Sigmoid colon (tissue), 6 donors: ENCODE measurements at regions not wholly inside any gene's neighbourhood (a gene's known extent, or its start where the extent isn't known, plus 50 kb on each side); places are given as distances from the start of the nearest gene placed in this dataset.

Source experiments
- DNase-seq: peaks from one replicate; pipeline ENCODE4 v3.0.0-alpha.2; 2019
- H3K27ac ChIP-seq, 4 donors: fragments of 200-600 bp; sonication (generic); one replicate each; pipeline ENCODE4 v1.5.1; 2016 to 2019; ENCODE audit warnings: mild to moderate bottlenecking in 1 of 4
- H3K27me3 ChIP-seq, 3 donors: fragments of 200-600 bp; sonication (generic); one replicate each; pipeline ENCODE4 v1.5.1; 2019; ENCODE audit warnings: mild to moderate bottlenecking in 1 of 3
- H3K36me3 ChIP-seq, 4 donors: fragments of 200-600 bp; sonication (generic); one replicate each; pipeline ENCODE4 v1.5.1; 2016 to 2019
- H3K4me1 ChIP-seq, 4 donors: fragments of 200-600 bp; sonication (generic); one replicate each; pipeline ENCODE4 v1.5.1; 2017 to 2019
- H3K4me3 ChIP-seq, 4 donors: fragments of 200-600 bp; sonication (generic); one replicate each; pipeline ENCODE4 v1.5.1; 2017 to 2019; ENCODE audit warnings: mild to moderate bottlenecking in 2 of 4, moderate library complexity in 1 of 4
- H3K9me3 ChIP-seq, 4 donors: fragments of 200-600 bp in 3 of 4; sonication (generic) in 3 of 4; one replicate each; pipeline versions ENCODE4 v1.5.1 to v1.6.1; 2013 to 2019
- EP300 ChIP-seq, 4 donors: sonication (generic); formaldehyde crosslinking; IDR thresholded peaks; one replicate each; pipeline ENCODE4 v1.6.1; 2017; ENCODE audit warnings: antibody characterized with exemption in 4 of 4
- POLR2A ChIP-seq, 2 donors: fragments of 450-650 bp; IDR thresholded peaks; one replicate each; pipeline ENCODE4 v1.6.1; 2016; ENCODE audit warnings: antibody characterized with exemption in 2 of 2, mild to moderate bottlenecking in 2 of 2, moderate library complexity in 2 of 2
- POLR2AphosphoS5 ChIP-seq, 4 donors: sonication (generic); formaldehyde crosslinking; IDR thresholded peaks; one replicate each; pipeline ENCODE4 v1.6.1; 2017; ENCODE audit warnings: antibody characterized with exemption in 4 of 4
- WGBS, 2 donors: extraction: QIAGEN DNeasy Blood & Tissue Kit; methylation state at CpG; one replicate each; pipeline ENCODE4 v1.1.7; 2013; 5-methylcytosine and 5-hydroxymethylcytosine counted together
- intact Hi-C: fragments of 100-400 bp; cut with DNase I; formaldehyde crosslinking; loops from one replicate; pipeline ENCODE4 v1.15.1; 2023
- TF ChIP-seq, protein P1 (sequence below), 4 experiments: fragments of 450-650 bp in 3 of 4; fragments of 200-600 bp in 1 of 4; IDR thresholded peaks; one replicate each; pipeline ENCODE4 v1.5.1; 2016 to 2019; ENCODE audit warnings: antibody characterized with exemption in 4 of 4, mild to moderate bottlenecking in 3 of 4, moderate library complexity in 2 of 4
- donor health status: healthy with polysubstance abuse.
- donor health status: healthy.

DNA sequence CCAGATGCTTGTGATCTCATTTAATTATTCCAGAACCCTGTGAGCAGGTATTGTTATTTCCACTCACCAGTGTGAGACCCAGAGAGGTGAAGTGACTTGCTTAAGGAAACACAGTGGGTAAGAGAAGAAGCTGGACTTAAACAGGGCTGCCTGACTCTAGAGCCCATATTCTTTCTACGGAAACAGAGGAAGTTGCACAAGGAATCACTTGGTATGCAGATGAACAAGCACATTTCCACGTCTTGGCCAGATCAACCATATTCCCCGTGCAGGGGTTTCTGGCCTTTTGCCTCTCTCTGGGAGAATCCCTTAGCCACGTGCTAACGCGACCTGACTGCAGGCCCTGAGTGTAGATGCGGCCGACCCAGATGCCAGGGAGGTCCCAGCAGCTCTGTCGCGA lies 195.5 kb upstream of the ATP6AP2 start:
- Histone ChIP-seq H3K27ac (no peak overlapping the region), H3K36me3 (no peaks in the 10 kb centered on the region), H3K4me1 (no peaks in the 10 kb centered on the region), H3K9me3 (no peaks in the 10 kb centered on the region), H3K27me3 (no peaks in the 10 kb centered on the region), H3K4me3 (no peak overlapping the region)
- TF ChIP-seq POLR2A (IDR thresholded peaks at IDR 0.05) (no peak), POLR2AphosphoS5 (IDR thresholded peaks at IDR 0.05) (no peak), EP300 (IDR thresholded peaks at IDR 0.05) (no peak)
- TF ChIP-seq, protein P1, sequence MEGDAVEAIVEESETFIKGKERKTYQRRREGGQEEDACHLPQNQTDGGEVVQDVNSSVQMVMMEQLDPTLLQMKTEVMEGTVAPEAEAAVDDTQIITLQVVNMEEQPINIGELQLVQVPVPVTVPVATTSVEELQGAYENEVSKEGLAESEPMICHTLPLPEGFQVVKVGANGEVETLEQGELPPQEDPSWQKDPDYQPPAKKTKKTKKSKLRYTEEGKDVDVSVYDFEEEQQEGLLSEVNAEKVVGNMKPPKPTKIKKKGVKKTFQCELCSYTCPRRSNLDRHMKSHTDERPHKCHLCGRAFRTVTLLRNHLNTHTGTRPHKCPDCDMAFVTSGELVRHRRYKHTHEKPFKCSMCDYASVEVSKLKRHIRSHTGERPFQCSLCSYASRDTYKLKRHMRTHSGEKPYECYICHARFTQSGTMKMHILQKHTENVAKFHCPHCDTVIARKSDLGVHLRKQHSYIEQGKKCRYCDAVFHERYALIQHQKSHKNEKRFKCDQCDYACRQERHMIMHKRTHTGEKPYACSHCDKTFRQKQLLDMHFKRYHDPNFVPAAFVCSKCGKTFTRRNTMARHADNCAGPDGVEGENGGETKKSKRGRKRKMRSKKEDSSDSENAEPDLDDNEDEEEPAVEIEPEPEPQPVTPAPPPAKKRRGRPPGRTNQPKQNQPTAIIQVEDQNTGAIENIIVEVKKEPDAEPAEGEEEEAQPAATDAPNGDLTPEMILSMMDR (IDR thresholded peaks at IDR 0.05) = no peak
- WGBS, 2 donors = 87 to 95% methylated on average over 10 of the region's 10 CpGs
- no peak for DNase-seq
- intact Hi-C loops = no loop called here

DNA sequence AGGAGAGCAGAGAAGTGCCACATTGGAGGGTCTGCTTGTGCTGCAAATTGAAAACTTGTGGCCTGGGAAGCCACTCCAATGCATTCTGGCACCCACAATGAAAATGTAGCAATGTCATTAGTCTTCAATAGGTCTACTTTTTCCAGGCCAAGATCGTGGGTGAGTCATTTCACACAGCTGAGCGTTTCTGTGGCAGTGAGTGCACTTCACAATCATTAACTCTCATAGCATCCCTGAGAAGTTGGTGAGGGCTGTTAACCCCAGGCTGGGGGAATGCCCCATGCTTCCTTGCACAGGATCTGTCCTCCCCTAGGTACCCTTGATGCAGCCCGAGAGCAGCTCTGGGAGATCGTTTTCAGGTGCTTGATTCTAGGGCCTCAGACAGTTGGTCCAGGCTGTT lies 196.8 kb upstream of the ATP6AP2 start:
- 62 to 76% methylated on average over 4 of the region's 4 CpGs for WGBS, 2 donors
- Histone ChIP-seq H3K27me3 (no peaks in the 10 kb centered on the region), H3K36me3 (no peaks in the 10 kb centered on the region), H3K4me3 (no peak overlapping the region), H3K27ac (no peak overlapping the region), H3K9me3 (no peaks in the 10 kb centered on the region), H3K4me1 (no peaks in the 10 kb centered on the region)
- DNase-seq = no peak
- TF ChIP-seq POLR2A (IDR thresholded peaks at IDR 0.05) = no peak
- intact Hi-C loops = no loop called here

DNA sequence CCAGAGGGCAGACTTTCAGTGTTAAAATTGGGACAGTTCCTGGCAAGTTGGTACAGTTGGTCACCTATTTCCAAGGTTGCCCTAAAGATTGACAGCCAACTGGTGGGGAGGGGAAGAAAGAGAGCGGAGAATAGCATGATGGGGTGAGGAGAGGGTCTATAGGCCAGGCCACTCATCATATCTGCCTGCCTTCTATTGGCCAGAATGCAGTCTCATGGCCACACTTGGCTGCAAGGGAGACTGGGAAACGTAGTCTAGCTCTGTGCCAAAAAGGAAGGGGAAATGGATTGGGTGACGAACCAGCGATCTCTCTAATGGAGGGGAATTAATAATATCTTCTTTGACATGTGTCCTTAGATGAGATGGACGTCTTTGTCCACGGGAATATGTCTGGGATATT lies 197.4 kb upstream of the ATP6AP2 start:
- WGBS, 2 donors = 81 to 92% methylated on average over 6 of the region's 6 CpGs
- no peak overlapping the region for H3K4me3 ChIP-seq
- H3K27ac ChIP-seq = no peak overlapping the region
- no peaks in the 10 kb centered on the region for H3K36me3 ChIP-seq
- H3K27me3 ChIP-seq = no peaks in the 10 kb centered on the region
- intact Hi-C loops = no loop called here
- no peaks in the 10 kb centered on the region for H3K4me1 ChIP-seq
- TF ChIP-seq, protein P1 (IDR thresholded peaks at IDR 0.05) = no peak
- no peak for TF ChIP-seq EP300 (IDR thresholded peaks at IDR 0.05)
- TF ChIP-seq POLR2A (IDR thresholded peaks at IDR 0.05) = no peak
- TF ChIP-seq POLR2AphosphoS5 (IDR thresholded peaks at IDR 0.05) = no peak
- no peak for DNase-seq
- H3K9me3 ChIP-seq = no peaks in the 10 kb centered on the region

DNA sequence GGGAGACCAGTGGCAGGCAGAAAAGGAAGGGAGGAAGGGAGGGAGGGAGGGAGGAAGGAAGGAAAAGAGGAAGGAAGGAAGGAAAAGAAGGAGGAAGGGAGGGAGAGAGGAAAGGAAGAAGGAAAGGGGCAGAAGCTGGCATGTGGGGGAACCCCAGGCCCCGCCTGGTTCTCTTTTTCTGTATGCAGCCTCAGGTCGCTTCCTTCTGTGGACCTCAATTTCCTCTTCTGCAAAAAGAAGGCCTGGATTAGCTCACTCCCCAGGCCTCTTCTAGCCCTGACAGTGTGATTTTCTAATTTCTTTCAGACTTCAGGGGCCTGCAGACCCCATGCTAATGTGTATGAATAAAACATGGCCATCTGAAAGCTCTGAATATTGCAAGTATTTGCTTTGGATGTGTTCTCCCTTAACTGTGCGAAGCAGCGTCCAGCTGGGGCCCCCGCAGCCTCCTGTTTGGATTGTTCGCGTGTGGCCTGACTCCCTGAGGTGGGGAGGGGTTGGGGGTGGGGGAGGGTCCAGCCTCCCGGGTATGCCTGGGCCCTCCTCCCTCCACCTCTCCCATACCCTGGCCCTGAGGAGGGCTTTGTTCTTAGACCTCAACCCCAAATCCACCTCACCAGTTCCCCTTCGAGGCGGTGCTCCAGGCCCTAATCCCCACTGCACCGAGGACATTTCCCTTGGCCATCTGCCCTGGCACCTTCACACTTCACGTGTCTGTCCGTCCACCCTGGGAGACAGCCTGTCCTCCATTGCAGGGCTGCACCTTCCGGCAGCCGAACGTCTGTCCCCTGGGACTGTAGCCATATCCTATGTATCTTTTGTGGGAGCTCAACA lies 199.9 kb upstream of the ATP6AP2 start:
- Histone ChIP-seq H3K4me1 (no peaks in the 10 kb centered on the region), H3K27ac (no peak overlapping the region), H3K4me3 (no peak overlapping the region), H3K36me3 (no peaks in the 10 kb centered on the region), H3K27me3 (no peaks in the 10 kb centered on the region), H3K9me3 (no peaks in the 10 kb centered on the region)
- TF ChIP-seq, protein P1 (IDR thresholded peaks at IDR 0.05) = no peak
- TF ChIP-seq POLR2AphosphoS5 (IDR thresholded peaks at IDR 0.05) (no peak), EP300 (IDR thresholded peaks at IDR 0.05) (no peak)
- no peak for DNase-seq
- intact Hi-C loops = no loop called here
- WGBS, 2 donors = 72 to 82% methylated on average over 16 of the region's 16 CpGs

DNA sequence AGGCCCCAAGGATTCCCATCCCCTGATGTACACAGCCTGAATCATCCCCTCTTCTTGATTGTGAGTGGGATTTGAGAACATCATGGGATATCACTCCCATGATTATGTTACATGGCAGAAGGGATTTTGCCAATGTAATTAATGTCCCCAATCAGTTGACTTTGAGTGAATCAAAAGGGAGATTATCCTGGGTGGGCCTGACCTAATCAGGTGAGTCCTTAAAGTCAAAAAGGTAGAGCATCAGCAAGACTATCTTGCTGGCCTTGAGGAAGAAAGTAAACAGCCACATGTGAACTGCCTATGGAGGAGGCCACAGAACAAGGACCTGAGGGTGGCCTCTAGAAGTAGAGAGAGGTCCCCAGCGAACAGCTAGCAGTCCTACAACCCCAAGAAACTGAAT lies 203.1 kb upstream of the ATP6AP2 start:
- H3K36me3 ChIP-seq = no peaks in the 10 kb centered on the region
- no peaks in the 10 kb centered on the region for H3K27me3 ChIP-seq
- H3K9me3 ChIP-seq = no peaks in the 10 kb centered on the region
- 88 to 91% methylated on average over 1 of the region's 1 CpG for WGBS, 2 donors
- DNase-seq = no peak
- TF ChIP-seq, protein P1 (IDR thresholded peaks at IDR 0.05) = no peak
- no peak for TF ChIP-seq POLR2AphosphoS5 (IDR thresholded peaks at IDR 0.05)
- no peak for TF ChIP-seq POLR2A (IDR thresholded peaks at IDR 0.05)
- no peak for TF ChIP-seq EP300 (IDR thresholded peaks at IDR 0.05)
- no peak overlapping the region for H3K27ac ChIP-seq
- no peaks in the 10 kb centered on the region for H3K4me1 ChIP-seq
- no peak overlapping the region for H3K4me3 ChIP-seq
- intact Hi-C loops = loop anchor here (10.0 kb wide), 1 partner anchor 57 kb away; no protein-coding TSS in a partner anchor
